ENCODE measurements at regions not wholly inside any gene's neighbourhood (a gene's known extent, or its start where the extent isn't known, plus 50 kb on each side); places are given as distances from the start of the nearest gene placed in this dataset.

DNA sequence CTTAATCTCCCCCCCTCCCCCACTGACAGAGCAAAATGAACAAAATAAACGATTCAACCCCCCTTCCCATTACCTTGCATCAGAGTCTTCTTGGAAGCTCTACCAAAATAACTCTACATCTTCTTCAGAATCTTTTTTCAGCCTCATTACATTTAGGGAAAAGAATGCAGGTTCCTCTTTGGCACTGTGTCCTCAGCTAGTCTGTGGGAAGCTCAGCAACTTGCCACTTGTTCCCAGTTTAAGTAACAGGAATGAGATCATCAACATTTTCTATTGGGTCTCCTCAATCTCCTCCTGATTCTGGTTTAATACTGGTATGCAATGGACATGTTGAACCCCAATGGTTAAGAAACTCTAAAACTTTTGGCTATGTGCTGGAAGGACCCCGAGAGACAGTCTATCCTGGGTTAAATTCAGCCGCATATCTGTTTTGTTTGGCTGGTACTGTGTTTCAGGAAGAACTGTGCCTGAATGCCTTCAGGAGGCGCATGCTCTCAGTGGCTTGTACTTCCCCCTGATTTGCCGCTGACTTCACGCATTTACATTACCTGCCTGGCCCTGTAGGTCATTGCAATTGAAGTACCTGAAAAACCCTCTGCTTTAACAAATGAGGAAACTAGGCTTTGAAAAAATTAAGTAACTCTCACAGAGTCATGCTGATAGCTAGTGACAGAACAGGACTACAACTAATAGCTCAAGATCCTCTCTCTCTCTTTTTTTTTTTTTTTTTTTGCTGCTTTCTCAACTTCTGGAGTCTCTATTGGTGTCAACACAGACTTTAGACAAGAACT, 78.1 kb upstream of the HMHB1 start:
- Mint-ChIP-seq H3K27me3 (ENCODE audit: insufficient read depth, low read depth) (peaks cover 6% of the 10 kb centered on the region), H3K36me3 (no peaks in the 10 kb centered on the region), H3K4me3 (no peak overlapping the region), H3K4me1 (peaks cover 5% of the 10 kb centered on the region), H3K27ac (no peak overlapping the region), H3K9me3 (no peaks in the 10 kb centered on the region)
- Histone ChIP-seq H3K4me1 (no peaks in the 10 kb centered on the region), H3K9me3 (ENCODE audit: low read depth) (no peaks in the 10 kb centered on the region), H3K4me2 (no peak overlapping the region), H3K9ac (no peak overlapping the region), H3K36me3 (no peaks in the 10 kb centered on the region), H2AFZ (replicated peaks) (no peak overlapping the region), H3K4me3 (no peak overlapping the region), H3F3A (ENCODE audit: low read depth) (no peaks in the 10 kb centered on the region), H3K27me3 (no peaks in the 10 kb centered on the region), H4K20me1 (ENCODE audit: low read depth) (no peaks in the 10 kb centered on the region), H3K79me2 (ENCODE audit: low read depth) (no peaks in the 10 kb centered on the region), H3K27ac (no peak overlapping the region)
- DNase-seq (ENCODE audit: low spot score) = no peak
- TF ChIP-seq, protein P1, sequence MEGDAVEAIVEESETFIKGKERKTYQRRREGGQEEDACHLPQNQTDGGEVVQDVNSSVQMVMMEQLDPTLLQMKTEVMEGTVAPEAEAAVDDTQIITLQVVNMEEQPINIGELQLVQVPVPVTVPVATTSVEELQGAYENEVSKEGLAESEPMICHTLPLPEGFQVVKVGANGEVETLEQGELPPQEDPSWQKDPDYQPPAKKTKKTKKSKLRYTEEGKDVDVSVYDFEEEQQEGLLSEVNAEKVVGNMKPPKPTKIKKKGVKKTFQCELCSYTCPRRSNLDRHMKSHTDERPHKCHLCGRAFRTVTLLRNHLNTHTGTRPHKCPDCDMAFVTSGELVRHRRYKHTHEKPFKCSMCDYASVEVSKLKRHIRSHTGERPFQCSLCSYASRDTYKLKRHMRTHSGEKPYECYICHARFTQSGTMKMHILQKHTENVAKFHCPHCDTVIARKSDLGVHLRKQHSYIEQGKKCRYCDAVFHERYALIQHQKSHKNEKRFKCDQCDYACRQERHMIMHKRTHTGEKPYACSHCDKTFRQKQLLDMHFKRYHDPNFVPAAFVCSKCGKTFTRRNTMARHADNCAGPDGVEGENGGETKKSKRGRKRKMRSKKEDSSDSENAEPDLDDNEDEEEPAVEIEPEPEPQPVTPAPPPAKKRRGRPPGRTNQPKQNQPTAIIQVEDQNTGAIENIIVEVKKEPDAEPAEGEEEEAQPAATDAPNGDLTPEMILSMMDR (IDR thresholded peaks at IDR 0.05) = no peak
- TF ChIP-seq EZH2 (IDR thresholded peaks at IDR 0.05) = no peak
- TF ChIP-seq EZH2phosphoT487 (IDR thresholded peaks at IDR 0.05) = no peak

DNA sequence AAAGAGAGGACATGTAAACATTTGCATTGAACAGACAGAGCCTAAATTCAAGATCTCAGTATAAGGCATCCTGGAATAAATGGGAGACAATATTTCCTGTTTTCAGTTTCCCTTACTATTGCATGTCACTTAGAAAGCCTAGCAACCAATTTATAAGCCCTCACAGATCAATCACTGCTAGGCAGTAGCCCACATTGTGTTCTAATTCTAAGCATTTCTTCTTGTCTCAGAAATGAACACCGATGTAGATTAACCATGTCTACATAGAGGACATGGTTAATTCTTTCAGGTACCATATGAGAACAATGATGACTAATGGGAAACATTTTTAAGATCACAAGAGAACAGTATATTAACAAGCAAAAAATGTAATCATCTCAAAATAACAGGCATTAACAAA, 79.6 kb upstream of the HMHB1 start:
- Mint-ChIP-seq H3K27me3 (ENCODE audit: insufficient read depth, low read depth) (peaks cover 2% of the 10 kb centered on the region), H3K4me3 (no peak overlapping the region), H3K36me3 (no peaks in the 10 kb centered on the region), H3K27ac (no peak overlapping the region), H3K9me3 (no peaks in the 10 kb centered on the region), H3K4me1 (no peaks in the 10 kb centered on the region)
- no peak for DNase-seq (ENCODE audit: low spot score)
- no peaks in the 10 kb centered on the region for H3F3A ChIP-seq (ENCODE audit: low read depth)
- TF ChIP-seq EZH2 (IDR thresholded peaks at IDR 0.05) (no peak), EZH2phosphoT487 (IDR thresholded peaks at IDR 0.05) (no peak)
- TF ChIP-seq, protein P1 (IDR thresholded peaks at IDR 0.05) = no peak
- H3K4me1 ChIP-seq = no peaks in the 10 kb centered on the region
- no peaks in the 10 kb centered on the region for H3K27me3 ChIP-seq
- no peak overlapping the region for H3K4me2 ChIP-seq
- H3K9ac ChIP-seq = no peak overlapping the region
- no peaks in the 10 kb centered on the region for H4K20me1 ChIP-seq (ENCODE audit: low read depth)
- no peak overlapping the region for H3K4me3 ChIP-seq
- no peak overlapping the region for H3K27ac ChIP-seq
- no peak overlapping the region for H2AFZ ChIP-seq (replicated peaks)
- no peaks in the 10 kb centered on the region for H3K36me3 ChIP-seq
- H3K79me2 ChIP-seq (ENCODE audit: low read depth) = no peaks in the 10 kb centered on the region
- no peaks in the 10 kb centered on the region for H3K9me3 ChIP-seq (ENCODE audit: low read depth)

DNA sequence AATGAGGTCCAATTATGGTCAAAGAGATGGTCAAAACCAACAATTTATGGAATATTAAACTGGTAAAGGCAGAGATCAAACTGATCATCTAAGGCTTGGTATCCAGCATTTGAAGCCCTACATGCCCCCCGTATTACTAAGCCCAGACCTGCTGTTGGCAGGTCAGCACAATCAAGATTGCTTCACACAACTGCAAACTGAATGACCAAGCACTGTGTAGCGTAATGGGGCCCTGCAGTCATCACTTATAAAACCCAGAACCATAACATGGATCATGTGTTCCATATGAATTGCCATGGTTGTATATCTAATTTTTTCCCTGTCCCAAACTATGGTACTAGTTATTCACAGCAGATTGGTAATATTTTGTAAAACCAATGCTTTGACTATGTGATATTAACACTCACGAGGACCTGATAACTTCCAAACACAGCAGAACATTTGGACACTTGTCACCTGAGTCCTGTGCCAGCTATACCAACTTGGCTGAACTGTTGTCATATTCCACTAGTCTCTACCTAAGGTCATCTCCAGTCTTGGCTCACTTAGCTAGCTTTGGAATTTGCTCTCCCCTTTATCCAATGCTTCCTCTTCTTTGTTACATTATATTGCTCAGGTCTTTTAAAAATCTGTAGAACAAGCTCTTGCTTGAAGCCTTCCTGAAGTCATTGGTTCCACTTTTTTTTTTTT, 81.7 kb upstream of the HMHB1 start:
- Mint-ChIP-seq H3K36me3 (no peaks in the 10 kb centered on the region), H3K27me3 (ENCODE audit: insufficient read depth, low read depth) (no peaks in the 10 kb centered on the region), H3K4me3 (no peak overlapping the region), H3K27ac (no peak overlapping the region), H3K4me1 (no peaks in the 10 kb centered on the region), H3K9me3 (peaks cover 6% of the 10 kb centered on the region)
- no peaks in the 10 kb centered on the region for H3K36me3 ChIP-seq
- no peak overlapping the region for H2AFZ ChIP-seq (replicated peaks)
- H3K9ac ChIP-seq = no peak overlapping the region
- no peaks in the 10 kb centered on the region for H3F3A ChIP-seq (ENCODE audit: low read depth)
- H3K4me2 ChIP-seq = no peak overlapping the region
- H3K4me3 ChIP-seq = no peak overlapping the region
- no peaks in the 10 kb centered on the region for H4K20me1 ChIP-seq (ENCODE audit: low read depth)
- no peak overlapping the region for H3K27ac ChIP-seq
- no peak for TF ChIP-seq EZH2phosphoT487 (IDR thresholded peaks at IDR 0.05)
- TF ChIP-seq, protein P1 (IDR thresholded peaks at IDR 0.05) = no peak
- no peak for TF ChIP-seq EZH2 (IDR thresholded peaks at IDR 0.05)
- DNase-seq (ENCODE audit: low spot score) = no peak
- no peaks in the 10 kb centered on the region for H3K27me3 ChIP-seq
- no peaks in the 10 kb centered on the region for H3K4me1 ChIP-seq
- H3K79me2 ChIP-seq (ENCODE audit: low read depth) = no peaks in the 10 kb centered on the region
- no peaks in the 10 kb centered on the region for H3K9me3 ChIP-seq (ENCODE audit: low read depth)
